NK-92 treated with Interleukin-12 subunit alpha and Interleukin-12 subunit beta, amount 100 ng/mL, for 24 hours (cell line): ENCODE measurements at regions not wholly inside any gene's neighbourhood (a gene's known extent, or its start where the extent isn't known, plus 50 kb on each side); places are given as distances from the start of the nearest gene placed in this dataset.
"Not testable (repeated sequence)": the region's sequence is repeated elsewhere in the genome, so short reads cannot be mapped to it uniquely, and the experiment has no call there.

Experiments
- DNase-seq: peaks from one replicate; lab custom pipeline; 2025; lab: John Stamatoyannopoulos, UW

DNA sequence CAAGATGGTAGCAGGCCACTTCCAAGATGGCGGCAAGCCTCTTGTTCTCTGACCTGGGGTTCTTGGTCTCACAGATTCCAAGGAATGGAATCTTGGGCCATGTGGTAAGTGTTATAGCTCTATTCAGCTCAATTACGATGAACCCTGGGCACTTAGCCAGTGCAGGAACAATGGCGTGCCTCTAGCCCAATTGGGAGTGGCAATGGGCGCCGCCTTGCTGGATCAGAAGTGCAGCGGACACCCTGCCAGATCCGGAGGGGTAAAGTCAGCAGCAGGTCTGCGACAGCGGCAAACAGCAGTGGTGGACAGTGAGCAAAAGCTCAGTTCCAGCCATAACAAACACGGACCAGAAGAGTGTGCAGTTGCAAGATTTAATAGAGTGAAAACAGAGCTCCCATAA lies 263.2 kb upstream of the SEMA3C start:
- not testable (repeated sequence) for DNase-seq

GRCh38 chr7:81181066-81181465 lies 262.2 kb upstream of the SEMA3C start:
- DNase-seq: no peak

DNA sequence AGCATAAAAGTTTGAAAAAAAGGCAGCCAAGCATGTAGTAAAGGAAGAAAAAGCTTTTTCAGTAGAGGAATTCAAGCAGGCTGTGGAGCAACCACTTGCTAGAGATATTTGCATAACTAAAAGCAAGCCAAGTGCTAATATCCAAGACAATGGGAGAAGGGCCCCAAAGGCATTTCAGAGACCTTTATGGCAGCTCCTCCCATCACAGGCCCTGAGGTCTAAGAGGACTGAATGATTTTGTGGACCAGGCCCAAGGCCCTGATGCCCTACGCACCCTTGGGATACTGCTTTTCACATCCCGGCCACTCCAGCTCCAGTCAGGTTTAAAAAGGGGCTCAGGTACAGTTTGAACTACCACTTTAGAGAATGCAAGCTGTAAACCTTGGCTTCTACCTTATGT lies 261.7 kb upstream of the SEMA3C start:
- DNase-seq: no peak

GRCh38 chr7:81175275-81175940 lies 256.6 kb upstream of the SEMA3C start:
- DNase-seq: no peak

DNA sequence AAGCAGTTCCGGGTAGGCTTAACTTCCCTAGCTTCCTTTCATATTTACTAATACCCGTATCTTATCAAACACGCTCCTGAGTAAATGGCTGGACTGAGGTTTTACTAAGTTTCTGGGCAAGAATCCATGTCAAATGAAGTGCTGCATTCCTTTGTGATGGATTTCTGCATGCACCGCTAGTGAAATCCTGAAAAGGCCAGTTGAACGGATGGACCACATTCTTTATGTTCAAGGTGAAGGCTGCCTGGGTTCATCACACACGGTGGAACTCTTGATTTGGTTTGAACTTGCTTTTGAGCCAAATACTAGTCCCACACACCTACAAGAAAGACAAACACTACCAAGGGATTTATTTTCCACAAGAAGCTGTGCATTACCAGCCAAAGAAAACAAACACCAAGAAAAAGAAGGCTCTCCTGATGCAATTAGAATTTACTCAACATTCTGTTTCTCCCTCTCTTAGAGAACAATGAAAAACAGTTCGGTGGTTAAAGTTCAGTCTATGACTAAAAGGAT lies 255.0 kb upstream of the SEMA3C start:
- DNase-seq: no peak

DNA sequence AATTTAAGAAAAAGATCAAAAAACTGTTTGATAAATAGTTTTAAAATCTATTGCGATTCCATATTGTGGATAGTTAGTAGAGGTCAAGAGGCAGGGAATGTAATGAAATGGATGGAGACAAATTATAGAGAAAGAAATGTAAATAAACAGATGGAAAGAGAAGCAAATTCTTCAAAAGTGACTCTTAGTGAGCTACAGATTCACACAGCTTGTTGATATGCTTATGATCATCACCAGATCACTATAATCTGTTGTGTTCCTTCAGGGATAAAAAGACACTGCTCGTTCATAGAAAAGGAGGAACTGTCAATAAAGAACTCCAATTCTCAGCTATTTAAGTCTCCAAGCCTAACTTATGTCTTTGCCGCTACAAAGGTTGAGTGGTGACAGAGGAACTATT lies 251.4 kb upstream of the SEMA3C start:
- DNase-seq: no peak

DNA sequence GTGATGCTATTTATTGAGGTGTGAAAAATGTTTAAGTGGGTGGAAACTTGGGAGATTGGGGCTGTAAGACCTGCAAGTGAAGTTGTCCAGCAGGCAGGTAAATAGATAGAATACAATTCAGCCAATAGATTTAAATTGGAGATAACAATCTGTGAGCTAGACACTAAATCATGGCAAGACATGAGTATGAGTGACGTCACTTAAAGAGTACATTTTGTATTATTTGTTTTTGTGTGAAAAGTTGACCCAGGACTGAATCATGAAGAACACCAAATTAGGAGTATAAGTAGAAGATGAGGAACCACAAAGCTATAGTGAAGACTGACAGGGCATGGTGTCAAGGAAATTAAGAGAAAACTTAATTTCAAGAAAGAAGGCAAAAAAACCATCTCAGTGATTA lies 249.1 kb upstream of the SEMA3C start:
- DNase-seq: no peak

- DNase-seq: no peak
These were observed 246.2 kb upstream of the SEMA3C start for GRCh38 chr7:81165070-81165469.

DNA sequence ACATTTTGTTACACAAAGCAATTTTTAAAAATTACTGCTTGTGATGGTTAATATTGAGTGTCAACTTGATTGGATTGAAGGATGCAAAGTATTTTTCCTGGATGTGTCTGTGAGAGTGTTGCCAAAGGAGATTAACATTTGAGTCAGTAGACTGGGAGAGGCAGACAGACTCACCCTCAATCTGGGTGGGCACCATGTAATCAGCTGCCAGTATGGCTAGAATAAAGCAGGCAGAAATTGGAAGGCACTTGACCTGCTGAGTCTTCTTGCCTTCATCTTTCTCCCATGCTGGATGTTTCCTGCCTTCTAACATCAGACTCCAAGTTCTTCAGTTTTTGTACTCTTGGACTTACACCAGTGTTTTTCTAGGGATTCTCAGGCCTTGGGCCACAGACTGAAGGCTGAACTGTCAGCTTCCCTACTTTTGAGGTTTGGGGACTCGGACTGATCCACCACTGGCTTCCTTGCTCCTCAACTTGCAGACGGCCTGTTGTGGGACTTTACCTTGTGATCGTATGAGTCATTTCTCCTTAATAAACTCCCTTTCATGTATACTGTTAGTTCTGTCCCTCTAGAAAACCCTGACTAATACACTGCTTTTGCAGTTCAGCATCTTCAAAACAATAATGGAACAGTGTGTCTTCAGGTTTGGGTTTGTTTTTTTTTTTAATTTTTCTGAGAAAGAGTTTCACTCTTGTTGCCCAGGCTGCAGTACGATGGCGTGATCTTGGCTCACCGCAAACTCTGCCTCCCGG lies 244.1 kb upstream of the SEMA3C start:
- DNase-seq: no peak

GRCh38 chr7:81162234-81162633 lies 243.4 kb upstream of the SEMA3C start:
- DNase-seq: no peak

DNA sequence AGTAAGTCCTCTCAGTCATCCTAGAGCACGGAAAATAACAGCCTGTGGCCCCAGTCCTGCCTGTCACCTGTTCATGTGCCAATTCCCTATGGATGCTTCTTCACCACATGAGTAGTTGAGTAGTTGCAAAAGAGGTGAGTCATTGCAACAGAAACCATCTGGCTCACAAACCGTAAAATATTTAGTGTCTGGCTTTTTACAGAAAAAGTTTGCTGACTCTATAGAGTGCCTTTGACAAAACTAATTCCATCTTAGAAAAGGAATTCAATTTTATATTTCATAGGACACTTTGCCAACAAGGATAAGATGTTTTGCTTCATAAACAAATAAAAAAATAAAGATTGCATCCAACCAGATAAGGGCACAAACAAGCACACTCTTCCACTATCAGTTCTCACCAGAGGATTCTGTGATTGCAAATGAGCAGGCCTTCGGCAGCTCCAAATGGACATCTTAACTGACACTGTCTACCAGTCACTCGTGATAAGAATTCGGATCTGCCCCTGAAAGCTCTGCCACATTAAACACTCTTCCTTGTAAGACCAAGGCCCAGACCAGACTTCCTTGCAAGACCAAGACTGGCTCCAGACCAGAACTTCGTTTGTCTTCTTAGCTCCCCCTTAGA lies 242.7 kb upstream of the SEMA3C start:
- DNase-seq: no peak

DNA sequence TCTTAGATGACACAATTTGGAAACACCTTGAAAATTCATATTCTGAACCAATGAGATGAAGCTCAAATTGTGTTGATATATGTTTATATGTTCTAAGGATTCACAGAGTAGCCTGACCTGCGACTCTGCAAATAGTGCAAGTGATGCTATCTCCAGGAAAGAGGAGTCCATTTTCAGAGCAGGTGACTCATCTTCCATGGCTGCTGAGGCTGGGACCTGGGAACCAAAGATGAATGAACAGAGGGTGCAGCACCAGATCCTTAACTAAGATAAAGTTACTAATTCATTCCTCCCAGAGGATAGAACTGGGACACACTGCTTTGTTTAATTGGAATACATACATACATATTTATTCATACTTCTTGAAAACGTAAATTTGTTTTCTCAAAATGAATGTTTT lies 240.6 kb upstream of the SEMA3C start:
- no peak for DNase-seq

DNA sequence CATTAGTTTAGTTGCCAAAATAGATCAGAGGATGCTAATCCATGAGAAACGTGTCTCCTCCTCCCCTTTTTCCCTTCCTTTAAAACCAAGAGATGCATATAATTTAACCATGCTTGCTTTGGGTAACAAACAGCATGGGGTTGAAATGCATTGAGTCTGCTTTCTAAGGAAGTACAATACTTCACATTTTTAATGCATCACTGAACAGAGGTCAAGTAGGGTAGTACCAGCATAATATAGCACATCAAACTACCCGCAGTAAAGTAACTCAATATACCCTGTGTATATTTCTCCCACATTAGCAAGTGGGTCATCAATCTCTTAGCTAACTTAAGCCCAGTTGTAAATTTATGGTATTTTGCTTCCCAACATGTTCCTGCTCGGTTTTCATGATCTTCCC lies 239.3 kb upstream of the SEMA3C start:
- DNase-seq: no peak

GRCh38 chr7:81155654-81156373 lies 237.0 kb upstream of the SEMA3C start:
- no peak for DNase-seq

GRCh38 chr7:81154565-81154964 lies 235.7 kb upstream of the SEMA3C start:
- no peak for DNase-seq

DNA sequence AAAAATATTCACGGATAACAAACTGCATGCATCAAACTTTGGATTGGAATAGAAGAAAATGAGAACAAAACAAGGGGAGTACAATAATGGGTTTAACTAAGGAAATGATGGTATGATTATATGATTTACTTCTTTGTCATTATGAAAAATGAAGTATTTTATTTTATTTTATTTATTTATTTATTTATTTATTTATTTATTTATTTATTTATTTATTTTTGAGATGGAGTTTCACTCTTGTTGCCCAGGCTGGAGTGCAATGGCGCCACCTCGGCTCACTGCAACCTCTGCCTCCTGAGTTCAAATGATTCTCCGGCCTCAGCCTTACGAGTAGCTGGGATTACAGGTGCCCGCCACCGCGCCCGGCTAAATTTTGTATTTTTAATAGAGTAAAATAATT lies 234.1 kb upstream of the SEMA3C start:
- not testable (repeated sequence) for DNase-seq

- no peak for DNase-seq
These were observed 232.1 kb upstream of the SEMA3C start for GRCh38 chr7:81150951-81151361.

GRCh38 chr7:81143856-81144255 lies 225.0 kb upstream of the SEMA3C start:
- no peak for DNase-seq

DNA sequence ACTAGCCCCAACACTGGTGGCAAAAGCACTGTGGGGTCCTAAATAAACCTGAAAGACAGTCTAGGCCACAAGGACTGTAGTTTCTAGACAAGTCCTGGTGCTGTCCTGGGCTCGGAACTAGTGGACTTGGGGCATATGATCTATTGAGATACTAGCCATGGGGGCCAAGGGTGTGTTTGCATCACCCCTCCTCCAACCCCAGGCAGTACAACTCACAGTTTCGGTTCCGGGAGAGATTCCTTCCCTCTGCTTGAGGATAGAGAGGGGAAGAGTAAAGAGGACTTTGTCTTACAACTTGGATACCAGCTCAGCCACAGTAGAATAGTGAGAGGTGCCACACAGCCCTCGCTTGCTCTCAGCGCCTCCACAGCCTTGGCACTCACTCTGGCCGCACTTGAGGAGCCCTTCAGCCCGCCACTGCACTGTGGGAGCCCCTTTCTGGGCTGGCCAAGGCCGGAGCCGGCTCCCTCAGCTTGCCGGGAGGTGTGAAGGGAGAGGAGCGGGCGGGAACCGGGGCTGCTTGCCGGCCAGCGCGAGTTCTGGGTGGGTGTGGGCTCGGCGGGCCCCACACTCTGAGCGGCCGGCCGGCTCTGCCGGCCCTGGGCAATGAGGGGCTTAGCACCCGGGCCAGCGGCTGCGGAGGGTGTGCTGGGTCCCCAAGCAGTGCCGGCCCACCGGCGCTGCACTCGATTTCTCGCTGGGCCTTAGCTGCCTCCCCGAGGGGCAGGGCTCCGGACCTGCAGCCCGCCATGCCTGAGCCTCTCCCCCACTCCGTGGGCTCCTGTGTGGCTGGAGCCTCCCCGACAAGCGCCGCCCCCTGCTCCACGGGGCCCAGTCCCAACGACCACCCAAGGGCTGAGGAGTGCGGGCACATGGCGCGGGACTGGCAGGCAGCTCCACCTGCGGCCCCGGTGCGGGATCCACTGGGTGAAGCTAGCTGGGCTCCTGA lies 222.7 kb upstream of the SEMA3C start:
- not testable (repeated sequence) for DNase-seq

DNA sequence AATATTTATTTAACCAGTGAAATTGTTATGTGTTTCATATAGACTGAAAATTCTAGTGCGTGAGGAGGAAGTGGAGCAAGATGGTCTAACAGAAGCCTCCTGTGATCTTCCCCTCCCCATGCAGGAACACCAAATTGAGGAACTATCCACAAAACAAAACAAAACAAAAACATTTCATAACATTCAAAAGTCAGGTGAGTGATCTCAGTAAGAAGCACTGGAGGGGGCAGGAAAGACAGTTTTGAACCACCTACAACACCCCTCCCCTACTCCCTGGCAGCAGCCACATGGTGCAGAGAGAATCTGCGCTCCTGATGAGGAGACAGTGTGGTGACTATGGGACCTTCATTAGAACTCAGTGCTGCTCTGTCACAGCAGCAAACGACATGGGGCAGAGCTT lies 221.9 kb upstream of the SEMA3C start:
- DNase-seq: no peak

GRCh38 chr7:81140252-81140651 lies 221.4 kb upstream of the SEMA3C start:
- no peak for DNase-seq
